ENCODE measurements at regions not wholly inside any gene's neighbourhood (a gene's known extent, or its start where the extent isn't known, plus 50 kb on each side); places are given as distances from the start of the nearest gene placed in this dataset.
"Not testable (repeated sequence)": the region's sequence is repeated elsewhere in the genome, so short reads cannot be mapped to it uniquely, and the experiment has no call there.

DNA sequence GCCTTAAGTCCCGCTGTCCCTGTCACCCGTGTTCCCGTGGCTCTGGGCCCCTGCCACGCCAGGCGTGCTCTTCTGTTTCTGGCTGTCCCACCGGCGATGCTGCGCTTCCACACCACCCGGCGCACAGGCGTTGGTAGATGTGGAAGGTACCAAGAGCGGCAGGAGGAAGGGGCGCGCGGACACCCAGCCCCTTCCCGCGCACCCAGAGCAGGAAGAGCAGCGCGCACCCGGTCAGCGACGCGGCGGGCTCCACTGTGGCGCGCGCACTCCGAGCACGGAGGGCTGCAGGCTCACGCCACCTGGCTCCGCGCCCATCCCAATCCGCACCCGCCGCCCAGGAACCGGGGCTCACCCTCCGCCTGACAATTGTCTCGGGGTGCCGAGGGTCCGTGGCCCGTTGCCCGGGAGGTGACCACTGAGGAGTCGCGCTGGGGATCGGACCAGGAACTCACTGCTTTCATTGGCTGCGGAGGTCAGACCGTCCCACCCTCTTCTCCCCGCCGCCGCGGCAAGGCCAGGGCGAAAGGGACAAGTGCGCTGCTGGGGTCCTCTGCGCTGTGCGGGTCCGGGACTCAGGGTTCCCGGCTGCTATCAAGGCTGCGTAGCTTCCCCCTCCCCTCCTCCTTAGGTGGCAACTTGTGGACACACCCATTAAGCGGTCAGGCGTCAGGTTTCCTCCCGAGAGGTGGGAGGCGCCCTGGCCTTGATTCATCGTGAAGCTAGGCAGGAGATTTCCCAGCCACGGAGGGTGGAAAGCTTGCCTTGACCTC, 121.6 kb upstream of the ZNF92 start:
- DNase-seq, result peak; percentile 77

DNA sequence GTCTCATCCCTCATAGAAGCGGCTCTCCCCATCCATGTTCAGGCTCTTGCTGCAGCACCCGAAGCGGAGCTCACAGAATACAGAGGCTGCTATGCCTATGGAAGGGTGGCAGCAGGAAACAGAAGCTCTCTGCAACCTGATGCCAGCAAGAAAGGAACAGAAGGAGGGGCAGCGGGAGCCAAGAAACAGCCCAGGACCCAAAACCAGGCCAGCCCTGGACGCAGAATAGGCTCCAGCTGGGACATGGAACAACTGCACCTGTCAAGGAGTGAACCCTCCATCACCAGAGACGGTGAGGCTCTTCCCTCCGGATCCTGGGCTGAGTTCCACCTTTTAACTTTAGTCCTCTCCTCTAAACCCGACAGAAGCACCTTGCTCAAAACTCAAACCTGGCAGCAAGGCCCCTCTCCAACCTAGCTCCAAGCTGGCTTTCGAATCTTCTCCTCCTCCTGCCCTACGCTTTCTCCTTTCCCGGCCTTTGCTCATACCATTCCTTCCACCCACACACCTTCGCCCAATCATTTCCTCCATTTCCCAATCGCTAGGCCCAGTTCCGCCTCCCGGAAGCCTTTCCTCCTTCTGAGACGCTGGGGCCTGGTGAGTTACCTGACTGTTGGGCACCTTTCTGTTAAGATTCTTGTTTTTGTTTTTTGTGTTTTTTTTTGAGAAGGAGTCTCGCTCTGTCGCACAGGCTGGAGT, 122.8 kb upstream of the ZNF92 start:
- no peak for DNase-seq

DNA sequence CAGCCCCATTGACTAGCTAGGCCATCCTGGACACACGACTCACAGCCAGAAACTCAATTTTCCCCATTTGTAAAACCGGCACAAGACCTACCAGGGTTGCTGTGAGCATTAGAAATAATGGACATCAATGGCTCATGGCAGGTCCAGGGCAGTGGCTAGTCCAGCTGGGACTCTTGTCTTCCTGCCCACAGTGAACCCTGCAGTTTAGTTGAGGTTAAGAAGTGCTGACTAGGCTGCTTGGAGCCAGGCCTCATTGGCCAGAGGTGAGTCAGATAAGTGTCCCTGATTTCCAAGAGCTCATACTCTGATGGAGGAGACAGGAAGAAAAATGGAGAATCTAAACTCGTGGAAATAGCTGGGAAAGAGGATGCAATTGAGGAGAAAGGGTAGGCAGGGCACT, 123.4 kb upstream of the ZNF92 start:
- no peak for DNase-seq

DNA sequence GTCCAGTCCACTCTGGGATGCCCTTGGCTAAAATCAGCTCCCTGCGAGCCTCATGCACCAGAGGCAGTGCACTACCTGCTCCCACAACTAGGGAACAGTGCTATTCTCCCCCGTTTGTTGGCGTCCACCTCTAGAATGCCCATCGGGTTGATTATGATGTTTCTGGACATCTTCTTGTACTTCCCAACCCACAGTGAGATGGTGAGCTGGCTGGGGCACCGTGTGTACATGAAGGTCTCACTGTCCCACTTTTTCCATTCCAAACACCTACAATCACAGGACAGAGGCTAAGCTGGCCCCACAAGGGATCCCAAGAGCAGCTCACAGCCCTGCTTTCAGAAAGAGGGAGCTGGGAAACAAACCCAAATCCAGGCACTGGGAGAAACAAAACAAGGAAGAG, 126.2 kb upstream of the ZNF92 start:
- no peak for DNase-seq

- DNase-seq, result no peak
Measured at GRCh38 chr7:65239707-65240352, 133.8 kb upstream of the ZNF92 start.

DNA sequence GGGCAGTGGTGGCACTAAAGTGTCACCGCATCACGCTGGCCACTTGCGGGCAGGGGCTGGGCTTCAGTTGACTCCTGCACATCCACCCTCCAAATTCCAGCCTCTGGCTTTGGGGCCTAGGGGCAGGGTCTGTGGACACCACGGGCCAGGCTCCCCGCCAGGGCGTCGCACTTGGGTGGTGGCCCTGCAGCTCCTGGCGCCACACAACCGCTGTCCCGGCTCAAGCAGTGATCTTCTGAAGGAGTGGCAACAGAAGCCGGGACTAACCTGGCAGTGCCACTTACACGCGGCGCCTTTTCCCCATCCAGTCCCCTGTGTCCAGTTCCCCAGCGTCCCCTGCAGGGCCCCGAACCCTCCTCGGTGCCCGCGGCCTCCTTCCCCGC, 134.3 kb upstream of the ZNF92 start:
- DNase-seq, result no peak

DNA sequence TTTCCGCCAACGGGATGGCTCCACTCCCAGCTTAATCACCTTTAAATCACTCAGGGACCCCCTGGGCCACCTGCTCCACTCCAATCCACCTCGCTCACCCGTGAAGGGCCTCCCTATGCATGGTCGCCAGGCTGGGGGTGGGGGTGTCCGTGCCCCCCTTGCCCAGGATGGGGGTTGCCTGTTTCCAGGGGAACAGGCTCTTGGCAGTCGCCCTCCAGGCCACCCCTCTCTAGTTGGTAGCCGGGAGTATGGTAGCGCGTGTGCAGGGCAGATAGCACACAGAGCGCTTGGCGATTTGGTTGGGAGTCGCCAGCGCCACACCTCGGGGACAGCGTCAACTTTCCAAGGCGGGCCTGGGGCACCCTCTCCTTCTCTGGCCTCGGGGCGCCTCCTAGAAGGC, 134.9 kb upstream of the ZNF92 start:
- no peak for DNase-seq

DNA sequence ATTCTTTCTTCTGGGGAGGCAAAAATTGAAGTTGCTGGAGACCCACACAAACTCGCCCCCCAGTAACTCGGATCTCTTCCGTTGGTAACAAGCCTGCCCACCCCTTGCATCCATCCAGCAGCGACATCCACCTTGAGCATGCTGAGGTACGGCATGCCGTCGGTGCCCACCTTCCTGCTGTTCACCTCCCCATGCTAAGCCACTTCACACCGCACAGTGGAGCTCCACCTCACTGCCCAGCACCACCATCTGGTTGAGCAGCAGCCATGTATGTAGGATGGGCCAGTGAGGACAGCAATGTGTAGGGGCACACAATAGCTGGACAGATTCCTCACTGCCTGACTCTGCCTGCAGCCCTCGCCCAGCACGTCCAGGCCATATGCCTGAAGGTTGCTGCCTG, 138.1 kb upstream of the ZNF92 start:
- DNase-seq, result no peak

- no peak for DNase-seq
Measured at GRCh38 chr7:65233409-65234034, 140.1 kb upstream of the ZNF92 start.

DNA sequence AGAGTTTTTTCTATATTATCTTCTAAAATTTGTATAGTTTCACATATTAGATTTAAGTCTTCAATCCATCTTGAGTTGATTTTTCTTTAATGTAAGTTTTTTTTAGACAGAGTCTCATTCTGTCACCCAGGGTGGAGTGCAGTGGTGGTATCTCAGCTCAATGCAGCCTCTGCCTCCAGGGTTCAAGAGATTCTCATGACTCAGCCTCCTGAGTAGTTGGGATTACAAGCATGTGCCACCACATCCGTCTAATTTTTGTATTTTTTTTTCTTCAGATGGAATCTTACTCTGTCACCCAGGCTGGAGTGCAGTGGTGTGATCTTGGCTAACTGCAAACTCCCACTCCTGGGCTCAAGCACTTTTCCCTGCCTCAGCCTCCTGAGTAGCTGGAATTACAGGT, 143.4 kb upstream of the ZNF92 start:
- no peak for DNase-seq

DNA sequence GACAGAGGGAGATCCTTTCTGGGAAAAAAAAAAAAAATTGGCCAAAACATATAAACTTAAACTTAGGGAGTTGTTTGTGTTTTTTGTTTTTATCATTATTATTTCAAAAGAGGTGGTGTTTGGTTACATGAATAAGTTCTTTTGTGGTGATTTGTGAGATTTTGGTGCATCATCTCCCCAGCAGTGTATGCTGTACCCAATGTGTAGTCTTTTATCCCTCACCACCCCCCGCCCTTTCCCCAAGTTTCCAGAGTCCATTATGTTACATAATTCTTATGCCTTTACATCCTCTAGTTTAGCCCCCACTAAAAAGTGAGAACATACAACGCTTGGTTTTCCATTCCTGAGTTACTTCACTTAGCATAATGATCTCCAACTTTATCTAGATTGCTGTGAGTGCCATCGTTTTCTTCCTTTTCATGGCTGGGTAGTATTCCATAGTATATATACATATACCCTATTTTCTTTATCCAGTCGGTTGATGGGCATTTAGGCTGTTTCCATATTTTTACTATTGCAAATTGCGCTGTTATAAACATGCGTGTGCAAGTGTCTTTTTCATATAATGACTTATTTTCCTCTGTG, 148.1 kb upstream of the ZNF92 start:
- DNase-seq, result no peak

DNA sequence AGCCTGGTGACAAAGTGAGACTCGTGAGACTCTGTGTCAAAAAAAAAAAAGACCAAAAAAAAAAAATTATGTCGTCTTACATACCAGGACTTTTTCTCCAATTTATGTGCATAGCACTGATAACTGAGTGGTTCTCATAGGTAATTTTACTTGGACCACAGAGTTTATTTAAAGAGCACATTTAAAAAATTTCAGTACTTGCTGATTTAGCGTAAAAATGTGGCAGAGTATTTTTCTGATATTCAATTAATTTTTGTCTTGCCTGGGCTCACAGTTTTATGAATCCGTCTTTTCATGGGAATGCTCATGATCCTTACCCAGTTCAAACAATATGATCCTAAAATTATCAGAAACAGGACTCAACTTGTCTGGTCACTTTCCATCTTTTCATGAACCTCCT, 151.0 kb upstream of the ZNF92 start:
- no peak for DNase-seq

GRCh38 chr7:65221683-65222082, 152.0 kb upstream of the ZNF92 start:
- DNase-seq, result no peak

DNA sequence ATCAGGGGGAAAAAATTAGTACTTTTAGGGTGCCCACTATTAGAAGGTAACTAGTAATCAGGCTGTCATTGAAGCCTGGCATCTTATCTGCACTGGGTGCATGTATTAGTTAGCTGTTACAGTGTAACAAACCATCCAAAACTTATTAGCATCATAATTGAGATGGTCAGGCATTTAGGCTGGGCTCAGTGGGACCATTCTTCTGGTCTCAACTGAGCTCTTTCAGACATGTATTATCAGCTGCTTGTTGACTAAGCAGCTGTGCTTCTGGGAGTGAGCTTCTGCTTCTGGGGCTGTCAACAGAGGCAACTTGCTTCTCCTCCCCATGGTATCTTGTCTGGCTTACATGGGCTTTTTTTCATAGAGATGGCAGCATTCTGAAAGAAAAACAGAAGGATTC, 154.0 kb upstream of the ZNF92 start:
- DNase-seq, result no peak

DNA sequence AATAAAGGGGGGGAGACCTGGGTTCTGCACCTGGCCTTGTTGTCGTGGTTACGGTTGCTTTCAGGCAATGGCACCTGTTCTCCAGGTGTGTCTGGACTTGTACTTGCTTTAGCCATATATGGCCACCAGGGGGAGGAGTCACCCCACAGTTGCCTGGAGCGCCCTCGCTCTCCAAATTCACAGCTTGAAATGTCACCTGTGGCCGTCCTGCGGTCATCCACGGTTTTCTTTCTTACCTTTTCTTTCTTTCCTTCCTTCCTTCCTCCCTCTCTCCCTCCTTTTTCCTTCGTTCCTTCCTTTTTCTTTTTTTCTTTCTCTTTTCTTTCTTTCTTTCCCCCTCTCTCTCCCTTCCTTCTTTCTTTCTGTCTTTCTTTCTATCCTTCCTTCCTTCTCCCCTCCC, 157.2 kb upstream of the ZNF92 start:
- peak; percentile 71 for DNase-seq

GRCh38 chr7:65213260-65213659, 160.4 kb upstream of the ZNF92 start:
- not testable (repeated sequence) for DNase-seq

- DNase-seq, result not testable (repeated sequence)
Measured at GRCh38 chr7:65199221-65199620, 174.4 kb upstream of the ZNF92 start.

- not testable (repeated sequence) for DNase-seq
Measured at GRCh38 chr7:65193334-65194058, 180.2 kb upstream of the ZNF92 start.

- DNase-seq, result not testable (repeated sequence)
Measured at GRCh38 chr7:65177041-65177440, 170.6 kb upstream of the ERV3-1 start.

GRCh38 chr7:65150105-65150504, 143.6 kb upstream of the ERV3-1 start:
- DNase-seq, result not testable (repeated sequence)

GRCh38 chr7:65146118-65146914, 139.8 kb upstream of the ERV3-1 start:
- not testable (repeated sequence) for DNase-seq

DNA sequence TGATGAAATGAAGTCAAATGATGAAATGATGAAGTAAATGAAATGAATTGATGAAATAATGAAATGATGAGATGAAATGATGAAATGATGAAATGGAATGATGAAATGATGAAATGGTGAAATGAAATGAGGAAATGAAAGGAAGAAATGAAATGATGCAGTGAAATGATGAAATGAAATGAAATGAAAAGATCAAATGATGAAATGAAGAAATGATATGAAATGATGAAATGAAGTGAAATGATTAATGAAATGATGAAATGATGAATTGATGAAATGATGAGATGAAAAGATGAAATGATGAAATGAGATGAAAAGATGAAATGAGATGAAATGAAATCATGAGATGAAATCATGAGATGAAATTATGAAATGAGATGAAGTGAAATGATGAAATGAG, 139.2 kb upstream of the ERV3-1 start:
- DNase-seq, result not testable (repeated sequence)
